HCT116 (cell line): ENCODE measurements at regions not wholly inside any gene's neighbourhood (a gene's known extent, or its start where the extent isn't known, plus 50 kb on each side); places are given as distances from the start of the nearest gene placed in this dataset.

Experiments
- ATAC-seq: fragments of 200-7000 bp; cut with Tn5 transposase; 2 replicates; pipeline ENCODE4 v1.9.1; 2020; ENCODE audit warnings: mild to moderate bottlenecking, moderate library complexity
- BruUV-seq: library from RNA; stranded (reverse); fragments of 400-500 nt; replicated peaks from 2 replicates; lab custom pipeline; 2021; lab: Mats Ljungman, UMichigan
- CTCF ChIA-PET: fragments of 300-600 bp; sonication (Branson Sonifier 250); formaldehyde crosslinking; loops from one replicate; lab custom pipeline; 2021; ENCODE audit warnings: antibody characterized with exemption; lab: Charles Lee
- POLR2A ChIA-PET: fragments of 300-600, 350-600 bp; sonication (Branson Sonifier 250); formaldehyde crosslinking; loops from one replicate; lab custom pipeline; 2021; ENCODE audit warnings: antibody characterized with exemption; lab: Charles Lee
- RAD21 ChIA-PET, 2 experiments: fragments of 300-600 bp; sonication (Branson Sonifier 250); formaldehyde crosslinking; loops; one replicate each; lab custom pipeline; 2023; ENCODE audit warnings: low total read pairs in 2 of 2; ENCODE audit not compliant: uncharacterized antibody in 2 of 2, unreplicated experiment in 2 of 2, low non-redundant PET in 1 of 2; lab: Charles Lee
- DNase-seq: peaks from one replicate; pipeline ENCODE4 v3.0.0-alpha.2; 2010; ENCODE audit warnings: low read depth, low spot score
- H2AFZ ChIP-seq: fragments of 200-600 bp; shearing (Covaris generic), sonication (generic); 2 replicates; pipeline ENCODE4 v1.6.1; 2017; ENCODE audit warnings: low read depth, mixed run types, mixed read lengths, antibody characterized with exemption, low read length; ENCODE audit not compliant: poor library complexity, severe bottlenecking
- H3K27ac ChIP-seq: 2 replicates; pipeline ENCODE4 v1.5.1; 2012; ENCODE audit warnings: low read depth, low read length
- H3K27me3 ChIP-seq: fragments of 200-600 bp; sonication (generic); 2 replicates; pipeline ENCODE4 v1.6.1; 2016; ENCODE audit warnings: mixed run types, low read length, mixed read lengths; ENCODE audit not compliant: insufficient read depth
- H3K36me3 ChIP-seq, 2 experiments: fragments of 200-500 bp in 1 of 2; fragments of 200-600 bp in 1 of 2; sonication (Bioruptor generic) in 1 of 2; sonication (generic) in 1 of 2; 2 replicates each; pipeline versions ENCODE4 v1.5.1 to v1.6.1; 2014 to 2016; ENCODE audit warnings: low read length in 2 of 2, inconsistent platforms in 1 of 2, mixed read lengths in 1 of 2, mixed run types in 1 of 2; ENCODE audit not compliant: insufficient read depth in 2 of 2, control insufficient read depth in 1 of 2
- H3K4me1 ChIP-seq, 2 experiments: fragments of 200-600 bp in 1 of 2; sonication (generic) in 1 of 2; 2 replicates each; pipeline versions ENCODE4 v1.5.1 to v1.6.1; 2012 to 2017; ENCODE audit warnings: low read length in 2 of 2, inconsistent platforms in 1 of 2, mild to moderate bottlenecking in 1 of 2, mixed read lengths in 1 of 2, mixed run types in 1 of 2, moderate library complexity in 1 of 2; ENCODE audit not compliant: insufficient read depth in 2 of 2, control insufficient read depth in 1 of 2
- H3K4me2 ChIP-seq: fragments of 200-600 bp; sonication (generic); 2 replicates; pipeline ENCODE4 v1.6.1; 2017; ENCODE audit warnings: mixed run types, low read length, mixed read lengths
- H3K4me3 ChIP-seq, 2 experiments: fragments of 200-600 bp in 1 of 2; sonication (generic) in 1 of 2; replicated peaks in 1 of 2; 2 replicates each; pipeline ENCODE4 v1.5.1; 2011 to 2016; ENCODE audit warnings: low read length in 2 of 2, control low read depth in 1 of 2, low read depth in 1 of 2, mild to moderate bottlenecking in 1 of 2, mixed read lengths in 1 of 2, mixed run types in 1 of 2
- H3K79me2 ChIP-seq: fragments of 200-600 bp; sonication (generic); 2 replicates; pipeline ENCODE4 v1.6.1; 2017; ENCODE audit warnings: mild to moderate bottlenecking, mixed run types, low read length, moderate library complexity, mixed read lengths; ENCODE audit not compliant: insufficient read depth
- H3K9ac ChIP-seq: fragments of 200-600 bp; sonication (generic); 2 replicates; pipeline ENCODE4 v1.6.1; 2016; ENCODE audit warnings: low read length, mixed read lengths
- H3K9me2 ChIP-seq: fragments of 200-600 bp; sonication (generic), shearing (Covaris generic); 2 replicates; pipeline ENCODE4 v1.6.1; 2017; ENCODE audit warnings: mixed run types, mild to moderate bottlenecking, moderate library complexity; ENCODE audit not compliant: insufficient read depth
- H3K9me3 ChIP-seq, 2 experiments: fragments of 200-500 bp in 1 of 2; fragments of 200-600 bp in 1 of 2; sonication (Bioruptor generic) in 1 of 2; sonication (generic) in 1 of 2; 2 replicates each; pipeline ENCODE4 v1.6.1; 2014 to 2017; ENCODE audit warnings: low read length in 2 of 2, mixed read lengths in 2 of 2, inconsistent platforms in 1 of 2, low read depth in 1 of 2, mild to moderate bottlenecking in 1 of 2, mixed run types in 1 of 2, moderate library complexity in 1 of 2; ENCODE audit not compliant: control insufficient read depth in 1 of 2, insufficient read depth in 1 of 2
- H4K20me1 ChIP-seq: fragments of 200-600 bp; sonication (generic), shearing (Covaris generic); 2 replicates; pipeline ENCODE4 v1.6.1; 2017; ENCODE audit warnings: mixed run types, mild to moderate bottlenecking, moderate library complexity; ENCODE audit not compliant: insufficient read depth
- CBX3 ChIP-seq: IDR thresholded peaks from 2 replicates; pipeline ENCODE4 v1.6.1; 2012; ENCODE audit warnings: low read depth
- CEBPB ChIP-seq: IDR thresholded peaks from 2 replicates; pipeline ENCODE4 v1.6.1; 2012; ENCODE audit warnings: low read depth
- EGR1 ChIP-seq: IDR thresholded peaks from 2 replicates; pipeline ENCODE4 v1.6.1; 2012; ENCODE audit warnings: low read depth
- ELF1 ChIP-seq: IDR thresholded peaks from 2 replicates; pipeline ENCODE4 v1.6.1; 2012; ENCODE audit warnings: low read depth, borderline replicate concordance
- EZH2phosphoT487 ChIP-seq: fragments of 200-600 bp; IDR thresholded peaks from 2 replicates; pipeline ENCODE4 v1.6.1; 2018; ENCODE audit warnings: antibody characterized with exemption, borderline replicate concordance
- POLR2A ChIP-seq: IDR thresholded peaks from 2 replicates; pipeline ENCODE4 v1.7.0; 2011; ENCODE audit warnings: borderline replicate concordance; ENCODE audit not compliant: insufficient read depth, insufficient read length; ENCODE audit errors: extremely low read depth
- POLR2AphosphoS5 ChIP-seq: IDR thresholded peaks from 2 replicates; pipeline ENCODE4 v1.6.1; 2011; ENCODE audit warnings: mild to moderate bottlenecking, low read depth, low read length, moderate library complexity
- SIN3A ChIP-seq: IDR thresholded peaks from 2 replicates; pipeline ENCODE4 v1.6.1; 2012; ENCODE audit warnings: low read depth
- SRF ChIP-seq: IDR thresholded peaks from 2 replicates; pipeline ENCODE4 v1.6.1; 2012; ENCODE audit warnings: low read depth
- YY1 ChIP-seq: IDR thresholded peaks from 2 replicates; pipeline ENCODE4 v1.6.1; 2011; ENCODE audit warnings: low read length, low read depth, moderate library complexity, mild to moderate bottlenecking; ENCODE audit not compliant: insufficient replicate concordance; ENCODE audit errors: extremely low read depth
- ZFX ChIP-seq: fragments of 450-650 bp; IDR thresholded peaks from 2 replicates; pipeline ENCODE4 v1.6.1; 2017
- ZNF274 ChIP-seq: fragments of 200-500 bp; sonication (Bioruptor generic); IDR thresholded peaks from 2 replicates; pipeline ENCODE4 v1.6.1; 2014; ENCODE audit warnings: mild to moderate bottlenecking, low read depth, low read length, inconsistent platforms
- intact Hi-C: fragments of 100-400 bp; cut with micrococcal nuclease; formaldehyde crosslinking; loops from 2 replicates; pipeline ENCODE4 v1.10.0; 2022
- TF ChIP-seq, protein P1 (sequence below): IDR thresholded peaks from 2 replicates; pipeline ENCODE4 v1.6.1; 2012; ENCODE audit warnings: low read depth
- TF ChIP-seq, protein P2 (sequence below): IDR thresholded peaks from 2 replicates; pipeline ENCODE4 v1.6.1; 2012

DNA sequence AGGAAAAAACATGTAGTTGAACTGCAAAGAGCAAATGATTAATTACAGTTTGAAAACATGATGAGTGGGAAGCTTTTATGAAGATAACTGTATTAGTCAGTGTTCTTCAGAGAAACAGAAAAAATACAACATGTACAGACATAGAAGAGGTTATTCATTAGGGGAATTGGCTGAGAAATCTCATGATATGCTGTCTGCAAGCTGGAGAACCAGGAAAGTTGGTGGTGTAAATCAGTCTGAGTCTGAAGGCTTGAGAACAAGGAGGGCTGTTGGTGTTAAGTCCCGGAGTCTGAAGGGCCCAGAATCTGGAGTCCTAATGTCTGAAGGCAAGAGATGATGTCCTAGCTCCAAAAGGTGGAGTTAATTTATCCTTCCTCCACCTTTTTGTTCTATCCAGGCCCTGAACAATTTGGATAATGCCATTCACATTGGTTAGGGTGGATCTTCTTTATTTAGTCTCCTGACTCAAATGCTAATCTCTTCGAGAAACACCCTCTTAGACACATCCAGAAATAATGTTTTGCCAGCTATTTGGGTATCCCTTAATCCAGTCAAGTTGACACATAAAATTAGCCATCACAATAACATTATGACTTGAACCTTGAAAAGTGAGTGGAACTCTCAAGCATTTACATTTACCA lies 672.9 kb upstream of the PTBP2 start:
- no peak overlapping the region for H3K4me3 ChIP-seq
- H3K9ac ChIP-seq, result no peak overlapping the region
- TF ChIP-seq ZFX (no peak), ZNF274 (no peak), ELF1 (no peak), SIN3A (no peak), CEBPB (no peak), POLR2A (no peak), EZH2phosphoT487 (no peak), CBX3 (no peak), SRF (no peak), YY1 (no peak), POLR2AphosphoS5 (no peak), EGR1 (no peak)
- TF ChIP-seq, protein P1, sequence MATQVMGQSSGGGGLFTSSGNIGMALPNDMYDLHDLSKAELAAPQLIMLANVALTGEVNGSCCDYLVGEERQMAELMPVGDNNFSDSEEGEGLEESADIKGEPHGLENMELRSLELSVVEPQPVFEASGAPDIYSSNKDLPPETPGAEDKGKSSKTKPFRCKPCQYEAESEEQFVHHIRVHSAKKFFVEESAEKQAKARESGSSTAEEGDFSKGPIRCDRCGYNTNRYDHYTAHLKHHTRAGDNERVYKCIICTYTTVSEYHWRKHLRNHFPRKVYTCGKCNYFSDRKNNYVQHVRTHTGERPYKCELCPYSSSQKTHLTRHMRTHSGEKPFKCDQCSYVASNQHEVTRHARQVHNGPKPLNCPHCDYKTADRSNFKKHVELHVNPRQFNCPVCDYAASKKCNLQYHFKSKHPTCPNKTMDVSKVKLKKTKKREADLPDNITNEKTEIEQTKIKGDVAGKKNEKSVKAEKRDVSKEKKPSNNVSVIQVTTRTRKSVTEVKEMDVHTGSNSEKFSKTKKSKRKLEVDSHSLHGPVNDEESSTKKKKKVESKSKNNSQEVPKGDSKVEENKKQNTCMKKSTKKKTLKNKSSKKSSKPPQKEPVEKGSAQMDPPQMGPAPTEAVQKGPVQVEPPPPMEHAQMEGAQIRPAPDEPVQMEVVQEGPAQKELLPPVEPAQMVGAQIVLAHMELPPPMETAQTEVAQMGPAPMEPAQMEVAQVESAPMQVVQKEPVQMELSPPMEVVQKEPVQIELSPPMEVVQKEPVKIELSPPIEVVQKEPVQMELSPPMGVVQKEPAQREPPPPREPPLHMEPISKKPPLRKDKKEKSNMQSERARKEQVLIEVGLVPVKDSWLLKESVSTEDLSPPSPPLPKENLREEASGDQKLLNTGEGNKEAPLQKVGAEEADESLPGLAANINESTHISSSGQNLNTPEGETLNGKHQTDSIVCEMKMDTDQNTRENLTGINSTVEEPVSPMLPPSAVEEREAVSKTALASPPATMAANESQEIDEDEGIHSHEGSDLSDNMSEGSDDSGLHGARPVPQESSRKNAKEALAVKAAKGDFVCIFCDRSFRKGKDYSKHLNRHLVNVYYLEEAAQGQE, result no peak
- TF ChIP-seq, protein P2, sequence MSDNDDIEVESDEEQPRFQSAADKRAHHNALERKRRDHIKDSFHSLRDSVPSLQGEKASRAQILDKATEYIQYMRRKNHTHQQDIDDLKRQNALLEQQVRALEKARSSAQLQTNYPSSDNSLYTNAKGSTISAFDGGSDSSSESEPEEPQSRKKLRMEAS, result no peak
- RAD21 ChIA-PET, result no interaction called here
- no peaks in the 10 kb centered on the region for H3K27me3 ChIP-seq
- no peak overlapping the region for H3K4me2 ChIP-seq
- H3K36me3 ChIP-seq, result no peaks in the 10 kb centered on the region
- no peak for ATAC-seq
- H3K4me1 ChIP-seq, result no peaks in the 10 kb centered on the region
- no peak overlapping the region for H3K27ac ChIP-seq
- H3K9me3 ChIP-seq, result no peaks in the 10 kb centered on the region
- no peaks in the 10 kb centered on the region for H3K79me2 ChIP-seq
- no peak overlapping the region for H2AFZ ChIP-seq
- CTCF ChIA-PET, result no interaction called here
- H4K20me1 ChIP-seq, result no peaks in the 10 kb centered on the region
- POLR2A ChIA-PET, result no interaction called here
- BruUV-seq, result no TSS peak
- intact Hi-C loops, result no loop called here
- H3K9me2 ChIP-seq, result no peaks in the 10 kb centered on the region
- no peak for DNase-seq
